Ishikawa (cell line): ENCODE measurements at regions not wholly inside any gene's neighbourhood (a gene's known extent, or its start where the extent isn't known, plus 50 kb on each side); places are given as distances from the start of the nearest gene placed in this dataset.

Experiments
- CEBPB ChIP-seq: IDR thresholded peaks from 2 replicates; pipeline ENCODE4 v1.6.1; 2012
- CREB1 ChIP-seq: IDR thresholded peaks from 2 replicates; pipeline ENCODE4 v1.6.1; 2012; ENCODE audit warnings: low read depth
- EGR1 ChIP-seq: IDR thresholded peaks from 2 replicates; pipeline ENCODE4 v1.6.1; 2012
- EP300 ChIP-seq: IDR thresholded peaks from 2 replicates; pipeline ENCODE4 v1.6.1; 2012; ENCODE audit warnings: borderline replicate concordance
- NFIC ChIP-seq: IDR thresholded peaks from 2 replicates; pipeline ENCODE4 v1.6.1; 2012
- RAD21 ChIP-seq: IDR thresholded peaks from 2 replicates; pipeline ENCODE4 v1.6.1; 2012; ENCODE audit warnings: low read depth
- TAF1 ChIP-seq: IDR thresholded peaks from 2 replicates; pipeline ENCODE4 v1.6.1; 2012; ENCODE audit warnings: low read depth, mild to moderate bottlenecking
- TCF12 ChIP-seq: IDR thresholded peaks from 2 replicates; pipeline ENCODE4 v1.6.1; 2012; ENCODE audit warnings: low read depth
- TEAD4 ChIP-seq: IDR thresholded peaks from 2 replicates; pipeline ENCODE4 v1.6.1; 2012
- YY1 ChIP-seq: IDR thresholded peaks from 2 replicates; pipeline ENCODE4 v1.6.1; 2012; ENCODE audit warnings: low read depth
- ZBTB7A ChIP-seq: IDR thresholded peaks from 2 replicates; pipeline ENCODE4 v1.6.1; 2012; ENCODE audit warnings: low read depth
- TF ChIP-seq, protein P1 (sequence below): IDR thresholded peaks from 2 replicates; pipeline ENCODE4 v1.6.1; 2012
- TF ChIP-seq, protein P2 (sequence below): IDR thresholded peaks from 2 replicates; pipeline ENCODE4 v1.6.1; 2012; ENCODE audit warnings: low read depth, mild to moderate bottlenecking

GRCh38 chr13:44842158-44842557 lies 147.1 kb downstream of the NUFIP1 start:
- TF ChIP-seq YY1 (no peak), CREB1 (no peak), TAF1 (no peak), NFIC (no peak), TCF12 (no peak), CEBPB (no peak), EGR1 (no peak), EP300 (no peak), RAD21 (no peak), TEAD4 (no peak), ZBTB7A (no peak)
- TF ChIP-seq, protein P1, sequence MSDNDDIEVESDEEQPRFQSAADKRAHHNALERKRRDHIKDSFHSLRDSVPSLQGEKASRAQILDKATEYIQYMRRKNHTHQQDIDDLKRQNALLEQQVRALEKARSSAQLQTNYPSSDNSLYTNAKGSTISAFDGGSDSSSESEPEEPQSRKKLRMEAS, result no peak
- TF ChIP-seq, protein P2, sequence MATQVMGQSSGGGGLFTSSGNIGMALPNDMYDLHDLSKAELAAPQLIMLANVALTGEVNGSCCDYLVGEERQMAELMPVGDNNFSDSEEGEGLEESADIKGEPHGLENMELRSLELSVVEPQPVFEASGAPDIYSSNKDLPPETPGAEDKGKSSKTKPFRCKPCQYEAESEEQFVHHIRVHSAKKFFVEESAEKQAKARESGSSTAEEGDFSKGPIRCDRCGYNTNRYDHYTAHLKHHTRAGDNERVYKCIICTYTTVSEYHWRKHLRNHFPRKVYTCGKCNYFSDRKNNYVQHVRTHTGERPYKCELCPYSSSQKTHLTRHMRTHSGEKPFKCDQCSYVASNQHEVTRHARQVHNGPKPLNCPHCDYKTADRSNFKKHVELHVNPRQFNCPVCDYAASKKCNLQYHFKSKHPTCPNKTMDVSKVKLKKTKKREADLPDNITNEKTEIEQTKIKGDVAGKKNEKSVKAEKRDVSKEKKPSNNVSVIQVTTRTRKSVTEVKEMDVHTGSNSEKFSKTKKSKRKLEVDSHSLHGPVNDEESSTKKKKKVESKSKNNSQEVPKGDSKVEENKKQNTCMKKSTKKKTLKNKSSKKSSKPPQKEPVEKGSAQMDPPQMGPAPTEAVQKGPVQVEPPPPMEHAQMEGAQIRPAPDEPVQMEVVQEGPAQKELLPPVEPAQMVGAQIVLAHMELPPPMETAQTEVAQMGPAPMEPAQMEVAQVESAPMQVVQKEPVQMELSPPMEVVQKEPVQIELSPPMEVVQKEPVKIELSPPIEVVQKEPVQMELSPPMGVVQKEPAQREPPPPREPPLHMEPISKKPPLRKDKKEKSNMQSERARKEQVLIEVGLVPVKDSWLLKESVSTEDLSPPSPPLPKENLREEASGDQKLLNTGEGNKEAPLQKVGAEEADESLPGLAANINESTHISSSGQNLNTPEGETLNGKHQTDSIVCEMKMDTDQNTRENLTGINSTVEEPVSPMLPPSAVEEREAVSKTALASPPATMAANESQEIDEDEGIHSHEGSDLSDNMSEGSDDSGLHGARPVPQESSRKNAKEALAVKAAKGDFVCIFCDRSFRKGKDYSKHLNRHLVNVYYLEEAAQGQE, result no peak
